Naive thymus-derived CD8-positive, alpha-beta T cell (primary cell): ENCODE measurements at regions not wholly inside any gene's neighbourhood (a gene's known extent, or its start where the extent isn't known, plus 50 kb on each side); places are given as distances from the start of the nearest gene placed in this dataset.
"Not testable (repeated sequence)": the region's sequence is repeated elsewhere in the genome, so short reads cannot be mapped to it uniquely, and the experiment has no call there.

Source experiments
- ATAC-seq, 2 donors: fragments of 150-1000 bp; cut with Tn5 transposase in 1 of 2; sonication (Bioruptor Pico), chemical (Tn5 transposase) in 1 of 2; 1 replicate in 1 of 2; 2 replicates in 1 of 2; pipeline ENCODE4 v1.10.0; 2021; ENCODE audit warnings: mild to moderate bottlenecking in 2 of 2, moderate library complexity in 2 of 2
- POLR2A ChIA-PET: fragments of 350-600 bp; sonication (Branson Sonifier 250); formaldehyde crosslinking; loops from one replicate; lab custom pipeline; 2021; ENCODE audit warnings: antibody characterized with exemption; lab: Charles Lee
- DNase-seq, 10 donors: peaks; one replicate each; pipeline versions ENCODE4 v3.0.0 to v3.0.0-alpha.2; 2020 to 2022
- H3K27ac Mint-ChIP-seq, 10 donors: one replicate each; pipeline ENCODE4 v1.8.0; 2020 to 2022; ENCODE audit warnings: mild to moderate bottlenecking in 10 of 10, mixed read lengths in 10 of 10, moderate library complexity in 4 of 10, inconsistent platforms in 1 of 10
- H3K27me3 Mint-ChIP-seq, 5 donors: one replicate each; pipeline ENCODE4 v1.8.0; 2021 to 2022; ENCODE audit warnings: mixed read lengths in 5 of 5
- H3K36me3 Mint-ChIP-seq, 3 donors: one replicate each; pipeline ENCODE4 v1.8.0; 2020 to 2022; ENCODE audit warnings: mixed read lengths in 3 of 3, mild to moderate bottlenecking in 2 of 3, inconsistent platforms in 1 of 3
- H3K4me1 Mint-ChIP-seq, 4 donors: one replicate each; pipeline ENCODE4 v1.8.0; 2021 to 2022; ENCODE audit warnings: mixed read lengths in 4 of 4
- H3K4me3 Mint-ChIP-seq, 10 donors: one replicate each; pipeline ENCODE4 v1.8.0; 2020 to 2022; ENCODE audit warnings: mild to moderate bottlenecking in 10 of 10, mixed read lengths in 10 of 10, moderate library complexity in 6 of 10, inconsistent platforms in 1 of 10
- H3K9me3 Mint-ChIP-seq, 9 donors: one replicate each; pipeline ENCODE4 v1.8.0; 2020 to 2022; ENCODE audit warnings: mixed read lengths in 9 of 9, mild to moderate bottlenecking in 3 of 9, inconsistent platforms in 1 of 9, moderate library complexity in 1 of 9

DNA sequence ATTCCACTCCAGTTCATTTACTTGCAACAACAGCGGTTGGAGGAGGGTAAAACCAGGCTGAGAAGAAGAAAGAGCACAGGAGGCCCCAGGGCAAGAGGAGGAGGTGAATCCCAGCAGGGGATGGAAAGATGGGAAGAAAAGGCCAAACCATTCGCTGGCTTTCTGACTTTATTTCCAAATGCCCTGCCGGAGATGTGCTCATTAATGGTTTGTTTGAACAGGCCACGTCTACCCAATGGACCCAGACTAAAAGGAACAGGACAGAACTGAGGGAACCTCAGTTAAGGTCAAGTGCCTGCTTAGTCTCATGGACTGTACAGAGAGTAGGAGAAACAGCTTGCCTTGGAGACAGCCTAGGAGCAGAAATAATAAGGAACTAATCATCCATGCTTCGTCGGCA is 121.6 kb upstream of the NDUFV2 start:
- POLR2A ChIA-PET = no interaction called here
- Mint-ChIP-seq H3K4me3 (no peak overlapping the region), H3K27me3 (no peaks in the 10 kb centered on the region), H3K27ac (no peak overlapping the region), H3K9me3 (no peaks in the 10 kb centered on the region), H3K4me1 (peaks cover 0 to 5% (median 0%) of the 10 kb centered on the region in 4 donors), H3K36me3 (no peaks in the 10 kb centered on the region)
- ATAC-seq (no peak), DNase-seq (no peak)

- H3K4me1 Mint-ChIP-seq = peaks cover 0 to 5% (median 0%) of the 10 kb centered on the region in 4 donors
- no peak overlapping the region for H3K27ac Mint-ChIP-seq
- POLR2A ChIA-PET = no interaction called here
- H3K9me3 Mint-ChIP-seq = no peaks in the 10 kb centered on the region
- no peak for ATAC-seq
- H3K4me3 Mint-ChIP-seq = no peak overlapping the region
- H3K36me3 Mint-ChIP-seq = no peaks in the 10 kb centered on the region
- peaks cover 0 to 10% (median 5%) of the 10 kb centered on the region in 5 donors for H3K27me3 Mint-ChIP-seq
- peak in 3 of 10 donors; percentile 7 to 18 (median 12) for DNase-seq
Measured at GRCh38 chr18:8982416-8983183, 119.9 kb upstream of the NDUFV2 start.

- H3K27ac Mint-ChIP-seq = no peak overlapping the region
- no peak for DNase-seq
- POLR2A ChIA-PET = no interaction called here
Measured at GRCh38 chr18:8983195-8983594, 119.3 kb upstream of the NDUFV2 start.

GRCh38 chr18:8984131-8984721 is 118.3 kb upstream of the NDUFV2 start:
- Mint-ChIP-seq H3K4me1 (peaks cover 0 to 2% (median 1%) of the 10 kb centered on the region in 4 donors), H3K27me3 (peaks cover 0 to 18% (median 9%) of the 10 kb centered on the region in 5 donors), H3K36me3 (no peaks in the 10 kb centered on the region), H3K4me3 (no peak overlapping the region), H3K27ac (no peak overlapping the region), H3K9me3 (no peaks in the 10 kb centered on the region)
- POLR2A ChIA-PET = no interaction called here
- DNase-seq (no peak), ATAC-seq (no peak)

More at GRCh38 chr18:8983195-8983594, 119.3 kb upstream of the NDUFV2 start:
- no peak overlapping the region for H3K4me3 Mint-ChIP-seq
- H3K27me3 Mint-ChIP-seq = peaks cover 0 to 12% (median 6%) of the 10 kb centered on the region in 5 donors
- H3K4me1 Mint-ChIP-seq = peaks cover 0 to 4% (median under 1%) of the 10 kb centered on the region in 4 donors
- H3K9me3 Mint-ChIP-seq = no peaks in the 10 kb centered on the region
- no peaks in the 10 kb centered on the region for H3K36me3 Mint-ChIP-seq
- ATAC-seq = no peak

- POLR2A ChIA-PET = interaction anchor here (0.6 kb wide), 1 partner anchor 287 kb away, joined by 3 read pairs; no protein-coding TSS in a partner anchor
- H3K9me3 Mint-ChIP-seq = no peaks in the 10 kb centered on the region
- H3K36me3 Mint-ChIP-seq = no peaks in the 10 kb centered on the region
- no peak overlapping the region for H3K4me3 Mint-ChIP-seq
- H3K27me3 Mint-ChIP-seq = peaks cover 8 to 42% (median 17%) of the 10 kb centered on the region in 5 donors
- peak overlapping the region in 1 of 10 donors; percentile 86 for H3K27ac Mint-ChIP-seq
- peaks cover 0 to 2% (median 1%) of the 10 kb centered on the region in 4 donors for H3K4me1 Mint-ChIP-seq
- DNase-seq (no peak), ATAC-seq (no peak)
Measured at GRCh38 chr18:8987241-8987640, 115.3 kb upstream of the NDUFV2 start.

DNA sequence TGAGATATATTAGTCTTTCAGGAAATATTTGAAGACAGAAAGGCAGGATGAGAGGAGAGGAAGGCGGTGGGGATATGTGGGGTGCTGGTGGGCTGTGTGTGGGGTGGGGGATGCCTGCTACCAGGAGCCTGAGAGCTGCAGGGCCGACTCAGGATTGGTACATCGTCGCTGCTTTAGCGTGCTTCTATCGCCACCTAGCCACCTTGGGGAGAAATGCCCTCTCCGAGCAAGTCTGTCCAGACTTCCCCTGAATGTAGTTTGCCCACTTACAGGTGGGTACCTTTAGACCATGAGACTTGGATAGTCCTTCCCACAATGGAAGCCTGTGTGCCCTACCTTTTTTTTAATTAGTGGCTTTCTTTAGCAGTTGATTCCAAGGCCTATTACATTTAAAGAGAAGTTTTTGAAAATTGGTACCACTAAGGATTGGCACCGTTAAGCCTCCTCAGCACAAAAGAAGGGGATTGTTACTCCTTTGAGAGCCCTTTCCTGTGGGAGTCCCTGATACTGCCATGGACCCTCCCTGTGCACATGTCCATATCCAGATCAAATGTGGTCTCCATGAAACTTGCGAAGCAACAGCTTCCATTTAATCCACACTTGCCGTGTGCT is 114.1 kb upstream of the NDUFV2 start:
- Mint-ChIP-seq H3K9me3 (no peaks in the 10 kb centered on the region), H3K36me3 (no peaks in the 10 kb centered on the region), H3K4me1 (peaks cover 0 to 2% (median 0%) of the 10 kb centered on the region in 4 donors), H3K27me3 (peaks cover 9 to 42% (median 22%) of the 10 kb centered on the region in 5 donors), H3K4me3 (no peak overlapping the region), H3K27ac (no peak overlapping the region)
- peak; percentile 78 to 92 for ATAC-seq
- DNase-seq = peak; percentile 28 to 80 (median 58)
- POLR2A ChIA-PET = no interaction called here

DNA sequence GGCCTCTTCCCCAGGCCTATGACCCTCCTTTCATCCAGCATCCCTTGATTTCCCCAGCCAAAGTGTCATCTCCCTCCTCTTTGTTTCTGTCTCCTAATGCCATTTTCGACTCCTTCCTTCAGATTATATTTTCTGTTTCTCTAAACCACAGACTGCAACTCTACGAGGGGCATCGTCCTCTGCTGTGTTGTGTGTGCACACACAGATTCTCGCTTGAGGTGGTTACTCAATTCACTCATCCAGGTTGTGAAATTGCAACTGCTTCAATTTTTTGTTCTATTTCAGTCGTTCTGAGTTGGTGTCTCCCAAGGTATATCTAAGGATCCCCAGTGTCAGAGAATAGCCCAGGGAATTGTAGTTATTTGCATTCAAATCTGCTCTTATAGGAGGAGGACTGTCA is 113.5 kb upstream of the NDUFV2 start:
- Mint-ChIP-seq H3K4me1 (peaks cover 0 to 2% (median 0%) of the 10 kb centered on the region in 4 donors), H3K4me3 (no peak overlapping the region), H3K27me3 (peaks cover 9 to 42% (median 22%) of the 10 kb centered on the region in 5 donors), H3K36me3 (no peaks in the 10 kb centered on the region), H3K9me3 (no peaks in the 10 kb centered on the region), H3K27ac (peak overlapping the region in 2 of 10 donors; percentile 6 to 26)
- no peak for DNase-seq
- no peak for ATAC-seq
- POLR2A ChIA-PET = no interaction called here

GRCh38 chr18:8989855-8990254 is 112.6 kb upstream of the NDUFV2 start:
- H3K36me3 Mint-ChIP-seq = no peaks in the 10 kb centered on the region
- H3K9me3 Mint-ChIP-seq = no peaks in the 10 kb centered on the region
- POLR2A ChIA-PET = no interaction called here
- DNase-seq (no peak), ATAC-seq (no peak)
- peaks cover 0 to 2% (median 0%) of the 10 kb centered on the region in 4 donors for H3K4me1 Mint-ChIP-seq
- peaks cover 9 to 42% (median 22%) of the 10 kb centered on the region in 5 donors for H3K27me3 Mint-ChIP-seq
- H3K4me3 Mint-ChIP-seq = no peak overlapping the region
- H3K27ac Mint-ChIP-seq = peak overlapping the region in 1 of 10 donors; percentile 13

DNA sequence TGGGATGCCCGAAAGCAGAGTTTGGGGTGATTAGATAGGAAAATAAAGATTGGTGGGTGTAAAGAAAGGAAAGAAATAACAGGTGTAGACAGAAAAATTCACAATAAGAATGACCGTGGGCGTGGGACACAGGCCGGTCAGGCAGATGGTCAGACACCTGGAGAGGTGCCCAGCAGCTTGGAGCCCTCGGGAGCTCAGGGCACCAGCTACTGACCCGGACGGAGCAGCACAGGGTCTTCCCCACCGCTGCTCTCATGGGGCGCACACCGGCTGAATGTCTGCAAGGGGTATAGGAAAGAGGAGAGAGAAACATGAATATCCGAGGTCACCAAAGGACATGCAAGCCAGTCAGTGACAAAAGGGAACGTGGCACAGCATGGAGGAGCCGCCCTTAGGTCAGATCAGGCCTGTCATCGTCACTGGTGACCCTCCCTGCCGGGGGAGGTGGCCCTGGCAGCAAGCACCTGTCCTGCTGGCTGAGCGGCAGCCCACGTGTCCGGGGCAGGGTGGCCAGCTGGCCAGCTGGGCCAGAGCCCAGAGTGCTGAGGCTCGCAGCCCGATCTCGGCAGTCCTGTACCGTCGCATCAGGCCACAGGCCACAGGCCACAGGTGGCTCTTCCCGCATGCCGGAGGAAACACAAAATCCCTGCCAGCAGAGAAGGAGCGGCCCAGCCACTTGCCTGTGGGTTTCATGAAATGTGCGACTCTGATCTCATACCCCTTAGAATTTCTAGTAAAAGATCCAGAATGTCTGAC is 112.0 kb upstream of the NDUFV2 start:
- Mint-ChIP-seq H3K27me3 (peaks cover 9 to 42% (median 22%) of the 10 kb centered on the region in 5 donors), H3K27ac (no peak overlapping the region), H3K4me1 (peaks cover 0 to 2% (median 0%) of the 10 kb centered on the region in 4 donors), H3K9me3 (no peaks in the 10 kb centered on the region), H3K36me3 (no peaks in the 10 kb centered on the region), H3K4me3 (no peak overlapping the region)
- DNase-seq (no peak), ATAC-seq (no peak)
- POLR2A ChIA-PET = no interaction called here

DNA sequence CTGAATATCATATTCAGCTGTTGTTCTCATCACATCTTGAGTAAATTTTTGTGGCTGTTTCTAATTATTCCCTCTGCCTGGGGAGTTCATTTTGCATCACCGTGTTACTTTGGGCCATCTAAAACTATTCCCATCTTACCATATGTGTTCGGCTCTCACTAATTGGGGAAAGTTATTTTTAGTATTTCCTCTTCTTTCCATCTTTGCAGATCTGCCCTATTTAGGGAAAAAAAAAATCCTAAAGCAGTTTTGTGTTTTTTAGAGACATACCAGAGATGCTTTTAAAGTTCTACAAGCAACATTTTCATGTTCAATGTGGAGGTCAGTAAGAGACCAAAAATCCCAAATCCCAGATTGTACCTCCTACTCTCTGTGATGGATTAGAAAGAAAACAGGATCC is 111.3 kb upstream of the NDUFV2 start:
- Mint-ChIP-seq H3K27ac (no peak overlapping the region), H3K27me3 (peaks cover 9 to 42% (median 22%) of the 10 kb centered on the region in 5 donors), H3K9me3 (no peaks in the 10 kb centered on the region), H3K36me3 (no peaks in the 10 kb centered on the region), H3K4me1 (peaks cover 0 to 2% (median 0%) of the 10 kb centered on the region in 4 donors), H3K4me3 (no peak overlapping the region)
- POLR2A ChIA-PET = no interaction called here
- DNase-seq (no peak), ATAC-seq (no peak)

DNA sequence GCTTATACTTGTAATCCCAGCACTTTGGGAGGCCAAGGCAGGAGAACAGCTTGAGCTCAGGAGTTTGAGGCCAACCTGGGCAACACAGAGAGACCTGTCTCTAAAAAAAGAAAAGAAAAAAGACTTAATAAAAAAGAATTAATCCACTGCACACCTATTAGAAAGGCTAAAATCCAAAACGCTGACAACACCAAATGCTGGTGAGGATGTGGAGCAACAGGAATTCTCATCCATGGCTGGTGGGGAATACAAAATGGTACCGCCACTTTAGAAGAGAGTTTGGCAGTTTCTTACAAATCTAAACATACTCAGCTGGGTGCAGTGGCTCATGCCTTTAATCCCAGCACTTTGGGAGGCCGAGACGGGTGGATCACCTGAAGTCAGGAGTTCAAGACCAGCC is 110.0 kb upstream of the NDUFV2 start:
- H3K36me3 Mint-ChIP-seq, H3K9me3 Mint-ChIP-seq, H3K27ac Mint-ChIP-seq, DNase-seq, POLR2A ChIA-PET, H3K4me1 Mint-ChIP-seq, H3K4me3 Mint-ChIP-seq, ATAC-seq: not testable (repeated sequence)
- peaks cover 9 to 33% (median 18%) of the 10 kb centered on the region in 5 donors for H3K27me3 Mint-ChIP-seq

DNA sequence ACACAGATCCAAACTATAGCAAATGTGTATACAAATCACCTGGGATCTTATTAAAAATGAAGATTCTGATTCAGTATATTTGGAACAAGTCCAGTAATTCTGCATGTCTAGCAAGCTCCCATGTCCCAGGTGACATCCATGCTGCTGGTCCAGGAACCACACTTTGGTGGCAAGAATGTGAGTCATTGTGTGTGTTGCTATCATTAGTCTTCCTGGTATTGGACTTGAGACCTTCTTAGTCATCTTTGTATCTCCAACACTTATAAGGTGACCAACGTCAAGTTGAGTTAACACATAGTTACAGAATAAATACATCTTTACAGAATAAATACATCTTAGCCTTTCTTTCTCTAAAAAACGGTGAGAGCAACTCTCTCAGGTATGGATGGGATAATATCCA is 107.9 kb upstream of the NDUFV2 start:
- POLR2A ChIA-PET = no interaction called here
- Mint-ChIP-seq H3K36me3 (no peaks in the 10 kb centered on the region), H3K27me3 (peaks cover 13 to 22% (median 15%) of the 10 kb centered on the region in 5 donors), H3K9me3 (peaks cover 0 to 3% (median 0%) of the 10 kb centered on the region in 9 donors), H3K27ac (no peak overlapping the region), H3K4me1 (no peaks in the 10 kb centered on the region), H3K4me3 (no peak overlapping the region)
- ATAC-seq (no peak), DNase-seq (no peak)
